GM18498 (cell line): ENCODE measurements at regions not wholly inside any gene's neighbourhood (a gene's known extent, or its start where the extent isn't known, plus 50 kb on each side); places are given as distances from the start of the nearest gene placed in this dataset.

Source experiments
- ATAC-seq: cut with Tn5 transposase; IDR thresholded peaks from one replicate; pipeline ENCODE4 v1.9.1; 2021; ENCODE audit warnings: mild to moderate bottlenecking, moderate library complexity; ENCODE audit not compliant: unreplicated experiment

DNA sequence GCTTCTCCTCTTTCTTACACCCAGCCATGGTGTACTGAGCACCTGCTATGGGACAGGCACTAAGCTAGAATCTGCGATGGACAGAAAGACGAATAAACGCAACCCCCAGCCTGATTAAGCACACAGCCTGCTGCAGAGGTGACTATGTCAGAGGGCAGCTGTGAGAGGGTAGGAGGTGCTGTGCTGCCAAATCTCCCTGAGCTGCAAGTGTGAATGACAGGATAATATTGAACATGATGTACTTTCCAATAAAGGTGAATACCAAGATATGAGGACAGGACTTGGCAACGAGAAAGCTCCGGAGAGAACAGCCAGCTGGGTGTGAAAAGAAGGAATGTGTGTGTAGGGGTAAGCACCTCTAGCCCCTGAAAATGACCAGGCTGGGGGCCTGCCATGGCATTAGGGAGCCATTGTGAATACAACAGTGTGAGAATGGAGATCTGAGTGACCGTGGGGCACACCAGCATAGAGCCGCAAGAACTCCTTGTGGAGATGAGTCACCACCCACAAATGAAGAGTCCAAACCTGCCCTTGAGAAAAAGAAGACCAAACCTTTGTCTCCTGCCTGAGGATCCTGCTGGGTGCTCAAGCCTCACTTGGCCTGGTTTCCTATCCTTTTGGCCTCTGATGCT, 83.0 kb upstream of the ATF3 start:
- ATAC-seq: no peak

DNA sequence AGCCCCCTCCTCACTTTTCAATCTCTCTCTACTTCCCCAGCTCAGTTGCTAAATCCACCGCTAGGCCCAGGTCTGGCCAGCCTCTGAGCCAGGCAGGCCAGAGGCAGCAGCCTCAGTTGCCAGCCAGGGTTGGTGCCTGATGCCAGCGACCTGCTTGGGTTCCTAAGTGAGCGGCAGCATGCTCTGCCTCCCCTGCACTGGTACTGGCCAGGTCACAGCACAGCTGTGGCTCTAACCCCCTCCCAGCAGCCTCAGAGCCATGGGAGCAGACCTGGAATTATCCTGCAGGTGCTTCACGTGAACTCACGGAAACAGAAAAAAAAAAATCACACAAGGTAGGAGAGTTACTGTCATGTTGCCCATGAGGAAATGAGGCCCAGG, 82.5 kb upstream of the ATF3 start:
- ATAC-seq: no peak

DNA sequence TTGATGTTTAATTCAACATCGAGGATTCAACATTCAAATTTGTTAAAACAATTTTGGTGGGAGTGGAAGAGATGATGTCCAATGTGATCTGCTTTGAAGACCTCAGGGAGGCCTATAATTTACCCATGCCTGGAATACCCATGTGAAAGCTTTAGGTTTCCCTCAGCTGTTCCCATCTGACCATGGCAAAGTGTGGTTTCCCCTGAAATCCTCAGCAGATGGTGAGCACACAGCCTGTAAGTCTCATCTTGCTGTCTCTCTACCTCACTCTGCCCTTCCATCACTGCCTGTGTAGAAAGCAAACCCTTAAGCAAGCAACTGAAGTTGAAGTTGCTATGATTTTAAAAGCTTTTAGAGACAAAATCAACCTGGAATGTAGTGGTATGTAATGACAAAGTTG, 80.1 kb upstream of the ATF3 start:
- ATAC-seq: no peak

DNA sequence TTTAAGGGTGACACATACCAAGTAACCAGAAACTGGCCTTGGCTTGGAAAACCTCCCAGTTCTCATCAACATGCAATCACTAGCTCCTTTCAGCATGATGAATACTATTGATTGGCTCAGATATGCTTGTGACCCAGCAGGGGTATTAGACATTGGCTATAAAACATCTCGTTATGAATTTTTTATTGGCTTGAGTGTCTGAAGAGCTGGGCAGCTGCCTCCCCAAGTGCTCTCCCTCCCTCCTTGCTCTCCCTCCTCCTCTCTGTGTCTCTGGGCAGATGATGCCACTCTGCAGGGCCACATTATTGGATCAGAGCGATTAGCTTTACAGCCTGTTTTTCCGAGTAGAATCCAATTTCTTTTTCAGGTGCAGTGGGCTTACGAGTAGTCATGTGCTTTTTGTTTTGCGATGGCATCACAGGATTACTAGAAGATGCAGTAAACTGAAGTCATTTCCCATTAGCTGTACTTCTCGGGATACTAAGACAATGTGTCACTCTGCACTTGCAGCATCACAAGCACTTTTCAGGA, 79.3 kb upstream of the ATF3 start:
- ATAC-seq: no peak

DNA sequence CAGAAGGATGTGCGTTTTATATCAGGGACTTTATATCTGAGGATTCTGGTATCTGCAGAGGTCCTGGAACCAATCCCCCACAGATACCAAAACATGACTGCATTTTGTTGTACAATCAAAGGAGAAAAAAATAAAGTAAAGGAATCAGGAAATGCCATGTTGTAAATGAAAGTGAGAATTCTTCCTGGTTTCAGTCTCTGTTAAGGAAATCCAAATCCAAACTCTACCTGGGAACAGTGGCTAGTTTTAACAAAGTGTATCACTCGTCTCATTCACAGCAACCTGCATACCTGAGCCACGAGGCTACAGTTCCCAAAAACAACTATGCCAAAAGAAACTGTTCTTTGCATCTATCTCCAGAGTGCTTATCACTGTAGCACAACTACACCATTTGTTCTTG, 77.3 kb upstream of the ATF3 start:
- no peak for ATAC-seq

DNA sequence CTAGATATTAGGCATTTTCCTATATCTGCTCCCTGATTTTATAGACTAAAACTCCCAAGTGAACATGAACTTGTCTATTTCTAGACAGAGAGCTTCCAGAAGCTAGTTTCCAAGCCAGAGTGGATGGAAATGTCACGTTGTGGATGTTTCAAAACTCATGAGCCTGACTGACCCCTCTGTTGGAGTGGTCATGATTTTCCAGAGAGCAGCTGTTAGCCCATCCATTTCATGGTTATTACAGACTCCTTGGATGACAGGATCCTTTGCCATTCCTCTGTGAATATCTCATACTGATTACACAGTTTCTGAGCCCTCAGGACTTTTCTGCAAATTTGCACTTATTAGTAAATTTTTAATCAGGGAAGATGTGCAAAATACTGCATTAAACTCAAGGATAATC, 76.8 kb upstream of the ATF3 start:
- no peak for ATAC-seq

DNA sequence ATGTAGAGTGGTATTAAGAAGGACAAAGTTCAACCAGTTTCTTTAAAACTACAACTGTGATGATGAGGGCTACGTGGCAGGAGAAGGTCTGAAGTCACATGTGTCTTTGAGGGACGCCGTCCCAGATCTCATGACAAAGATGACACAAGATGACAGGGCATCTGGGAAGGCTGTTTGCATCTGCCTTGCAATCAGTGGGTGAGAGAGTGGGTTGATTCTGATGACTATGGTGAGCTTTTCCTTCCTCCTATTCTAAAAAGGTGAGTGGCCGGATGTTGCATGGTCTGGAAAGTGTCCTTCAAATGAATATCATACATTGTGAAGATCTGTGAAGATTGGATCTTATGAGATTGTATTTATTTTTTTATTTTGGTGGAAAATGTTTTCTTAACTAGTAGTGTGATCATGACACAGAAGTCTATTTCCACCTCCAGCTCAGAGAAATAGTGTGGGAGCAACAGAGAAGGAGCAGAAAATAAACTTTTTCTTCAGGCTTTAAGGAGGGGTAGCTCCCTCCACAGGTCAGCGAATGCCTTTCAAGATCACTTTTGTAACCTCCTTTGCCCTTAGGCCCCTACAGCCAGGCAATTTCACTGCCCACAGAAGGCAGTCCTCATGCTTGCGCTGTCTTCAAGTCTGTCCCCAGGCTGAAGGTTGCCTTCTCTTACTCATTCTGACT, 76.0 kb upstream of the ATF3 start:
- ATAC-seq: no peak

DNA sequence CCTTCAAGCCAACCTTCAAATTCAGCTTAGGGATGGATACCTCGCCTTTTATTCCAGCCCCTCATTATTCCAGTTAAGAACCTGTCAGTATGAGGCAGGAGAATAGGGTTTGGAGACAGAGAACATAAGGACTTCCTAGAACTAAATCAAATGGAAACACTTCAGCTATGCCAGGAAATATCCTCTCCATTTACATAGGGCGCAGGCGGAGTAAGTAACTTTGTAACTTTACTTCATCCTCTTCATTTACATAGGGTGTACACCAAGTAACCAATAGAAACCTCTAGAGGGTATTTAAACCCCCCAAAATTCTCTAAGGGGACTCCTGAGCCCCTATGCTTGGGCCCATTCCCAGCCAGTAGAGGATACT, 75.4 kb upstream of the ATF3 start:
- no peak for ATAC-seq

DNA sequence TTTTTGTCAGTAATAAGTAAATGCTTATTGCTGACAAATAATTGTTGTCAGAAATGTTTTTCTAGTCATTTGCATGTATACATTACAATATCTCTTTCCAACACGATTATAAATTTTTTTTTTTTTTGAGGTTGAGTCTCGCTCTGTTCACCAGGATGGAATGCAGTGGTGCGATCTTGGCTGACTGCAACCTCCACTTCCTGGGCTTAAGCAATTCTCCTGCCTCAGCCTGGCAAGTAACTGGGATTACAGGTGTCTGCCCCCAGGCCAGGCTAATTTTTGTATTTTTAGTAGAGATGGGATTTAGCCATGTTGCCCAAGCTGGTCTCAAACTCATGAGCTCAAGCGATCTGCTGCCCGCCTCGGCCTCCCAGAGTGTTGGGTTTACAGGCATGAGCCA, 72.0 kb upstream of the ATF3 start:
- ATAC-seq: no peak

DNA sequence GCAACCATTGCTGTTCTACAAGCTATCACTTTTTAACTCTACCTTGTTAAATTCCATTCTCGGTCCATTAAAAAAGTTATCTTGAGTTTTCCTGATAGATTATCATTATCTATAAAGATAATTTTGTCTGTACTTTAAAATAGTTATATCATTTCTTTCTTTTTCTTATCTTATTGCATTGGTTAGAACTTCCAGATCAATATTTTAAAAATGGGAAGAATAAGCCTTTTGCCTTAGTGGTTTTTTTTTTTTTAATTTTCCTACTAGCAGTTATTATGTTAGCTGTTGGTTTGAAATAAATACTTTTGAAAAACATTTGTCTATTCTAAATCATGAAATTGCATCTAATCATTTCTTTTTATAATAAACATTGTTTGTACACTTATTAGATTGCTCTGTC, 71.0 kb upstream of the ATF3 start:
- no peak for ATAC-seq

DNA sequence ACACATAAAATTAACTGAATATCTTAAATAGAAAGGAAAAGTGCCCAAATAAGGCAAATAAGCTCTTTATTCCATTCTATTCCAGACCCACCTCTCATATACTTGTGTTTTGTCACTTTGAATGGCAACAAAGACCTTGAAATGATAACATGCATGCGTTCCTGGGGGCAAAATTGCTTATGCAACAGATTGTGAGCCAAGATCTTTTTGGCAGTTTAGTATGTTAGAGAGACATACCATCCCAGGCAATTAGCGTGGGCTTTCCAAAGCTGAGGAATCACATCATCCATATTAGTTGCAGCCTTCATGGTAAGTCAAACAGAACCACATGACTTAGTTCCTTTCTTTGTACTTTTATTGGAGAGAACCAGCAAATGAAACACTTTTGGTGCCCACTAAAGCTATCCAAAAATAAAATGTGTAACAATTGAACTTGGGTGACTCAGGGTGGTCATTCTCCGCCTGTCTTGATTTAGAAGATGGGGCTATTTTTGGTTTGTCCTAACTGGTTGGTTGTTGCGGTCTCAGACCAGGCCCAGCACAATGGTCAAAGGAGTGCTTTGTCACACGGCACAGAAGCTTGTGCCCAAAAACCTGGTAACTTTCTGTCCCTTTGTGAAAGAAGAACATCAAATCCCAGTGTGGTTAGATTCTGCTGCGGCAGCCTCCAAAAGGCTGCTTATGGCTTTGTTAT, 68.7 kb upstream of the ATF3 start:
- no peak for ATAC-seq

DNA sequence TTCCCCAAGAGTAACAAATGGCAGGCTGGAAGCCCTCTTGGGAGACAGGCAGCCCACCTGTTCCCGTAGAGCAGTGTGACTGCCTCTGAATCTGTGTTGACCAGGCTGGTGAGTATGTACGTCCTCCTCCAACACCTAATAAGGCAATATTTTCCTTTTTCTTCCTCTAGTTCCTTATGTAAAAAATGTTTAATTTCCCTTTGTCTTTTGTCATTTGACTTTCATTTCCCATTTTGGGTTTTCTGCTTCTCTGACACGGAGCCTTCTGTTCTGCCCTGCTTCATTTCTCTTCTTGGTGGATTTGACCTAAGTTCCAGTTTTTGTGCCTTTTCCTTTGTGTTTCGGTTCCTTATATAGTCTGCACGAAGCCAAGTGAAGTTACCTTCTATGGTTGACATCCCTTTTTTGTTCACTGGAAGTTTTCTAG, 65.8 kb upstream of the ATF3 start:
- ATAC-seq: no peak

DNA sequence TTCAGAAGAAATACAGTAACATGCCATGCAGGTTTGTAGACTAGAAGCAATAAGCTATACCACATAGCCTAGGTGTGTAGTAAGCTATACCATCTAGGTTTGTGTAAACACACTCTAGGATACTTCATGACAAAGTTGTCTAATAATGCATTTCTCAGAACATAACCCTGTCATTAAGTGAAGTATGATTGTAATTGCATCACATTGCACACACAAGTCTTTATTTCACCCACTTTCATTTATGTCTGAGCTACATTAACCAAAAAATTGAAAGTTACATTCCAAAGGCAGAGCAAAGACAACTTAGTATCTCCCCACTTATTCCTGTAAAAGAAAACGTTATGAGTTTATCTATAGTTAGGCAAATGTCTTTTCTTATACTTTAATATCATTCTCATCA, 64.5 kb upstream of the ATF3 start:
- no peak for ATAC-seq

DNA sequence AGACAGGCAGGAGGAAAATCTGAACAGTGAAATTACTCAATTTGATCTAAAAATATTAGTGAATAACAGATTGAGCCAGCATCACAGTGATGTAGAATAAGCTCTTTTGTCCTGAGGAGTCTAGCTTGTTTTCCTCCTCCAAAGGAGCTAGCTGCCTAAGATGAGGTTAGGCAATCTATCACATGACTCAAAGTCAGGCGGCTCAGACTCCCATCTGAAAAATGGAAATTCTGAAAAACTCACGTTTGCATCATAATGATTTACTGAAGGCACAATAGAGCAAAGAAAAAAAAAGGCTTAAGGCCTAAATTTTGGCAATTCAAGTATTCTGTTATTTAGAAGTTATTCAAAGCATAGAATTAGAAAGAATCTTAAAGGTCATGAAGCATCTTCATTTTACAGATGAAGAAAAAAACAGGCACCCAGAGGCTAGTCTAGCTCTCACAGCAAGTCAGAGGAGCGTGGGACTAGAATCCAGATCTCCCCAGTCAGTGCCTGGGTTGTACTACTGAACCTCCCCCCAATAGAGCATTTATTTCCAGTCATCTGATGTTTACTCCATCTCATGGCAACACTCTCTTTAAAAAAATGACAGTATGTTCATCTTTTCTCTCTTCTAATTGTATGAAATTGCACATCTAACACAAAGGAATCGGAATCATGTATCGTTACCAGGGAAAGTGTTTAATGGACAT, 62.5 kb upstream of the ATF3 start:
- no peak for ATAC-seq

DNA sequence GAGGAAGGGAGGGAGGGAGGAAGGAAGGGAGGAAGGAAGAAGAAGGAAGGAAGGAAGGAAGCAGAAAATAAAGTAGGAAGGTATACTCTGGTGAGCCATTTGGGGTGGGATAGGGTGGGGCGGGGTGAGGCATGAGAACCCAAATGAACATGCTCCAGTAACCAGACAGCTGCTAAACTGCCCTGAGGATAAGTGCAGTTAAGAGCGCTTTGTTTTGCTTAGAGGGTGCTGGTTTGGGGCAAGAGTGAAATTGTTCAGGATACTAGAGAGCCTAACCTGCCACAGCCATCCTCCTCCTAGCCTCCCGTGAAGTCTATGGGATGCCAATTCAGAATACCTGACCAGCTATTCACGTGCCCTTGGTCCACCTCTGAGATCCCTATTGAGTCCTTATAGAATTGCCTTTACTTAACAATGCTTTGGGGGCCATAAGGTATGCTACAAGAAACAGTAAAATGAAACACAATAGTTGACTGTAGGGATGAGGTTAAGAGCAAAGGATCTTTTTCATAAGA, 59.0 kb upstream of the ATF3 start:
- ATAC-seq: no peak

DNA sequence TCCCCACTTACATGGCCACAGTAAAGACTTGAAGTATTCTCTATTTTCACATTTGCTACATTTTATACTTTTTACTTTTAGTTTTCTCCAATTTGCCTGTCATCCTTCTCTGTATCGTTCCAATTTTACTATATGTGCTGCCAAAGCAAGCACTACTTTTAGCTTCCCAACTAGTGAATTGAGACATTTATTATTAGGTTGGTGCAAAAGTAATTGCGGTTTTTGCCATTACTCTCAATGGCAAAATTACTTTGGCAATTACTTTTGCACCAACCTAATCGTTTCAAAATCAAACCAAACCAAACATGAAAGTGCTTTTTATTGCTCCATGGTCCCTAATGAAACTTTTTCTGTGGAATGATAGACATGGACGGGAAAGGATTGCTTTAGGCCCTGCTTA, 56.6 kb upstream of the ATF3 start:
- ATAC-seq: no peak

DNA sequence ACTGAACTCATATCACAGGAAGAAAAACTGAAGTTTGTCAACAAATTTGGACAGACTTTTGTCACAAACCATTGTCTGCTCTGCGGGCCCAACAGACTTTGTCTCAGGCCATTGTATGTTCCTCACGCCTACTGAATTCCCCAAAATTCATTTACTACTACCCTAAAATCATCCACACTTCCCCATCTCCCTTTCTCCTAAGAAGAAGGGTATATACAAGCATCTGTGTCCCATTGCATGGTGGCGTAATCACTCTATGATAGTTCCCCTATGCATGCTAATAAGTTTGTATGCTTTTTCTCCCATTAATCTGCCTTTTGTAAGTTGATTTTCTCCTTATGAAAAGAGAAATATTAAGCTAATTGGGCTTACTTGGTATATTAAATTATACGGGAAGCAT, 54.9 kb upstream of the ATF3 start:
- no peak for ATAC-seq

DNA sequence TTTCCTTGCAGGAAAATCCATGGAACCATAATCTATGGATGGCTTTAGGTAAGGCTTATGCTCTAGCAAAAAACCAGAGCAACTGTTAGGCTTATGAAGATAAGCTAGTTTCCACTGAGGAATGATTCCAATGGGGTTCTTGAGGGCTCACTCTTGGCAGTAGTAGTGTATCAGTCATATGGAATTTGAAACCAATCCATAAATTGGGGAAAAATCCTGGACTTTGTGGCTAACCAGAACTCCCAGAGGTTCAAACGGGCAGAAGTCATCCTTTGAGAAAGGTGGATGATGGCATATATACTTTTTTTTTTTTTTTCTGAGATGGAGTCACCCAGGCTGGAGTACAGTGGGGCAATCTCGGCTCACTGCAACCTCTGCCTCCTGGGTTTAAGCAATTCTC, 54.2 kb upstream of the ATF3 start:
- no peak for ATAC-seq

DNA sequence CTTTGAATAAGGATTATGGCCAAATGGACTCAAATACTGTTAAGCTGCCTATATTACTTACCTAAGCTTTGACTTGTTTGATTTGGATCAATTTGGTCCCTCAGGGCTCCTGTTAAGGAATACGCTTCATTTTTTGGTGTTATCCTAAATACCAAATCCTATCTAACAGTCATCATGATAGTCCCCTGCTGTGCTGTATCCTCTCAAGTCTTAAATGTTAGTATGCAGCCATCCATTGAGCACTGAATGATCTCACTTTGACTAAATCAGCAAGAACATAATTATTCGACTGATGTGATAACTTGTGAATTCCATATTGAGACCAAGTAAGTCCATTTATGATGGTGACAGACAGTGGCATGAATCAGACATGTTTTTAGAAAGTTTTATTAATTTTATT, 53.1 kb upstream of the ATF3 start:
- ATAC-seq: no peak

DNA sequence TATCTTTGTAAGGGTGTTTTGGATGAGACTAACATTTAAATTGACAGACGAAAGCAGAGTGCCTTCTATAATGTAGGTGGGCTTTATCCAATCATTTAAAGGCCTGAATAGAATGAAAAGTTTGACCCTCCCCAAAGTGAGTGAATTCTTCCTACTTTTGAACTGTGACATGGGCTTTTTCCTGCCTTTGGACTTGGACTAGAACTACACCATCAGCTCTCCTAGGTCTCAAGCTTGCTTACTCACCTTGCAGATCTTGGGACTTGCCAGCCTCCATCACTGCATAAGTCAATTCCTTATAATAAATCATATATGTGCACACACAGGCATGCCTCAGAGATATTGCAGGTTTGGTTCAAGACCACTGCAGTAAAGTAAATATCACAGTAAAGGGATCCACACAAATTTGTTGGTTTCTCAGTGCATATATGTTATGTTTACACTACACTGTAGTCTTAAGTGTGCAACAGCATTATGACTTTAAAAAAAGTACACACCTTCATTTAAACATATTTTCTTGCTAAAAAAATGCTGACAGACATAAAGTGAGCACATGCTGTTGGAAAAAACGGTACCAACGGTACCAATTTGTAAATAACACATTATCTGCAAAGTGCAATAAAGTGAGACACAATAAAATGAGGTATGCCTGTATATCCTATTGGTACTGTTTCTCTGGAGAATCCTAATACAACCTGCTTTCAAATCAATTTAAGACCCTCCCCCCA, 51.6 kb upstream of the ATF3 start:
- ATAC-seq: no peak
